ENCODE measurements at regions not wholly inside any gene's neighbourhood (a gene's known extent, or its start where the extent isn't known, plus 50 kb on each side); places are given as distances from the start of the nearest gene placed in this dataset.
"Not testable (repeated sequence)": the region's sequence is repeated elsewhere in the genome, so short reads cannot be mapped to it uniquely, and the experiment has no call there.

DNA sequence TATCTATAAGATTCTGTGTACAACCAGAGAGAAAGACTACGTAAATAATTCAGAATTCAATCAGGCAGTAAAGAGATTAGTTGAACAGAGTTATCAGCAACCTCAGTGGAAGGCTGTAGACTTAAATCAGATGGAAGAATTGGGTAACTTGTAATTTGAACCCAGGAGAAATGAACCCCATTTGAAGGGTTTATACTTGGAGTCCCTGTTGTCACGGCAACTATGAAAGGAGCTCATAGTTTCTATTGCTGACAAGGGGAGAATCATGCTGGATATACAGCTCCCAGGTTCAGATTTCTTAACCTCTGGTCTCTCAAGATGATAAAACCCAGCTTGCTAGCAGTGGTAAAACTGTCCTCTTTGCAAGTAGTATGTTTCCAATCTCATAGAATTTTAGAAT, 54.4 kb upstream of the BMP4 start:
- no peak for ATAC-seq (ENCODE audit: low read depth)
- H3K4me1 Mint-ChIP-seq: no peaks in the 10 kb centered on the region
- POLR2A ChIA-PET: no interaction called here

DNA sequence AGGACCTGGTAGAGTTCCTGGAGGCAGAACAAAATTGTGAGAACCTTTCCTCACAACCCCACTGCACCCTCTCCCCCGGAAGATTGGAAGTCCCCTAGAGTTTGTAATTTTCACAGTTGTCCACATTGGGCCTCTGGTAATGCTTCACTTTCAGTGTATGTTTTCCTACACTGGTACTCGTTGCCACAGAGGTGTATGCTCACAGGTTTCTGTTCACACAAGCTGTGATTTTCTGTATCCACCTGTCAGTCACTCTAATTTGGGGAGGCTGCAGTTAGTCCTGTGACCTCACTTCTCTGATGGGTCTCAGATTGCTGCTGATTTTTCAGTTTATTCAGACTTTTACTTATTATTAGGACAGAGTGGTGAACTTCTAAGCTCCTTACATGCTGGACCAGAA, 66.4 kb upstream of the BMP4 start:
- peaks cover 9% of the 10 kb centered on the region for H3K9me3 Mint-ChIP-seq
- CTCF ChIA-PET: no interaction called here

More for the DNA sequence above, 54.4 kb upstream of the BMP4 start:
- no peak overlapping the region for H3K27ac Mint-ChIP-seq
- no peaks in the 10 kb centered on the region for H3K27me3 Mint-ChIP-seq
- no peak overlapping the region for H3K4me3 Mint-ChIP-seq
- no peak for DNase-seq
- H3K9me3 Mint-ChIP-seq: peaks cover 2% of the 10 kb centered on the region
- no peaks in the 10 kb centered on the region for H3K36me3 Mint-ChIP-seq (ENCODE audit: low read depth)
- TF ChIP-seq, protein P1, sequence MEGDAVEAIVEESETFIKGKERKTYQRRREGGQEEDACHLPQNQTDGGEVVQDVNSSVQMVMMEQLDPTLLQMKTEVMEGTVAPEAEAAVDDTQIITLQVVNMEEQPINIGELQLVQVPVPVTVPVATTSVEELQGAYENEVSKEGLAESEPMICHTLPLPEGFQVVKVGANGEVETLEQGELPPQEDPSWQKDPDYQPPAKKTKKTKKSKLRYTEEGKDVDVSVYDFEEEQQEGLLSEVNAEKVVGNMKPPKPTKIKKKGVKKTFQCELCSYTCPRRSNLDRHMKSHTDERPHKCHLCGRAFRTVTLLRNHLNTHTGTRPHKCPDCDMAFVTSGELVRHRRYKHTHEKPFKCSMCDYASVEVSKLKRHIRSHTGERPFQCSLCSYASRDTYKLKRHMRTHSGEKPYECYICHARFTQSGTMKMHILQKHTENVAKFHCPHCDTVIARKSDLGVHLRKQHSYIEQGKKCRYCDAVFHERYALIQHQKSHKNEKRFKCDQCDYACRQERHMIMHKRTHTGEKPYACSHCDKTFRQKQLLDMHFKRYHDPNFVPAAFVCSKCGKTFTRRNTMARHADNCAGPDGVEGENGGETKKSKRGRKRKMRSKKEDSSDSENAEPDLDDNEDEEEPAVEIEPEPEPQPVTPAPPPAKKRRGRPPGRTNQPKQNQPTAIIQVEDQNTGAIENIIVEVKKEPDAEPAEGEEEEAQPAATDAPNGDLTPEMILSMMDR (IDR thresholded peaks at IDR 0.05): no peak
- CTCF ChIA-PET: no interaction called here
- intact Hi-C loops (cut with micrococcal nuclease): no loop called here

DNA sequence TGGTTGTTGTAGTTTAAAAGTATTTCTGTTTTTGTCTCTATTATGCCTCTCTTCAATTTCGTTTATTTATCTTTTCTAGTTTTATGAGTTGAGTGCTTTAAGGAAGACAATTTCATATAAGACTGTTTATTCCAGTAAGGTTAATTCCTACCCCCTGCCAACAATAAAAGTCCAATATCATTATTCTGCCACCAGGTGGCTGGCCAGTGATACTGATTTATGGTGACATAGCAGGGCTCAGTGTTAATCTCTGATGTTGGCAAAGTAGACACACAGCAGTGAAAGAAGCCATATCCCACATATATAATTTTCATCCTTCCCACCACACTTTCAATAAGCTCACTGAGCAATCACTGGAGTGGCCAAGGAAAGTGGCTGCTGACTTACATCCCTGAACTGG, 69.0 kb upstream of the BMP4 start:
- no peak overlapping the region for H3K27ac Mint-ChIP-seq
- peaks cover 3% of the 10 kb centered on the region for H3K9me3 Mint-ChIP-seq
- ATAC-seq (ENCODE audit: low read depth) (no peak), DNase-seq (no peak)
- H3K4me1 Mint-ChIP-seq: no peaks in the 10 kb centered on the region
- intact Hi-C loops (cut with micrococcal nuclease): no loop called here
- POLR2A ChIA-PET: no interaction called here
- no peak overlapping the region for H3K4me3 Mint-ChIP-seq
- no peaks in the 10 kb centered on the region for H3K36me3 Mint-ChIP-seq (ENCODE audit: low read depth)
- TF ChIP-seq, protein P1 (IDR thresholded peaks at IDR 0.05): no peak
- CTCF ChIA-PET: no interaction called here
- no peaks in the 10 kb centered on the region for H3K27me3 Mint-ChIP-seq

More for the DNA sequence above, 66.4 kb upstream of the BMP4 start:
- no peak for DNase-seq
- Mint-ChIP-seq H3K4me1 (no peaks in the 10 kb centered on the region), H3K27me3 (no peaks in the 10 kb centered on the region), H3K36me3 (ENCODE audit: low read depth) (no peaks in the 10 kb centered on the region), H3K27ac (no peak overlapping the region), H3K4me3 (no peak overlapping the region)
- no peak for ATAC-seq (ENCODE audit: low read depth)
- intact Hi-C loops (cut with micrococcal nuclease): no loop called here
- TF ChIP-seq, protein P1 (IDR thresholded peaks at IDR 0.05): no peak
- POLR2A ChIA-PET: no interaction called here

DNA sequence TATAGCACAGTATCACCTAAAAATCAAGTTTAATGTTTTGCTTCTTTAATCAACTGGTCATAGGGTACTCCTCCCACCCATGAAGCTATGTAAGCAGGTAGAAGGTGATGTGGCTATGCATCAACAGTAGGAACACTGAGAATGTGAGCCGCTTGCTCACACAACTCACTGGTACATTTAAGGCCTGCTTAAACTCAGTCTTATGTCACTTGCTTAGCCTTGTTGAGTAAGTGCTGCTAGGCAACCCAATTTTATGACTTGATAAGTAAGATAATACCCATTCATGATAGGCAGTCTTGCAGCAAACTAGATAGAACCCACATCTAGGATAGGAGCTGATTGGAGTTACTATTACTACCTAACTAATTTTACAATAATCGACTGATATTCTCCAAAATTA, 70.0 kb upstream of the BMP4 start:
- Mint-ChIP-seq H3K4me3 (no peak overlapping the region), H3K27ac (no peak overlapping the region), H3K9me3 (no peaks in the 10 kb centered on the region), H3K36me3 (ENCODE audit: low read depth) (no peaks in the 10 kb centered on the region), H3K4me1 (no peaks in the 10 kb centered on the region), H3K27me3 (no peaks in the 10 kb centered on the region)
- ATAC-seq (ENCODE audit: low read depth): no peak
- ChIA-PET POLR2A (no interaction called here), CTCF (no interaction called here)
- intact Hi-C loops (cut with micrococcal nuclease): no loop called here
- TF ChIP-seq, protein P1 (IDR thresholded peaks at IDR 0.05): no peak
- no peak for DNase-seq

DNA sequence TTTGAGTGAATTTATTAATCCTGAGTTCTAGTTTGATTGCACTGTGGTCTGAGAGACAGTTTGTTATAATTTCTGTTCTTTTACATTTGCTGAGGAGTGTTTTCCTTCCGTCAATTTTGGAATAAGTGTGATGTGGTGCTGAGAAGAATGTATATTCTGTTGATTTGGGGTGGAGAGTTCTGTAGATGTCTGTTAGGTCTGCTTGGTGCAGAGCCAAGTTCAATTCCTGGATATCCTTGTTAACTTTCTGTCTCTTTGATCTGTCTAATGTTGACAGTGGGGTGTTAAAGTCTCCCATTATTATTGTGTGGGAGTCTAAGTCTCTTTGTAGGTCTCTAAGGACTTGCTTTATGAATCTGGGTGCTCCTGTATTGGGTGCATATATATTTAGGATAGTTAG, 74.4 kb upstream of the BMP4 start:
- peaks cover 15% of the 10 kb centered on the region for H3K9me3 Mint-ChIP-seq
- DNase-seq; POLR2A ChIA-PET; H3K36me3 Mint-ChIP-seq (ENCODE audit: low read depth); H3K4me1 Mint-ChIP-seq; CTCF ChIA-PET; intact Hi-C loops (cut with micrococcal nuclease); H3K27me3 Mint-ChIP-seq; H3K4me3 Mint-ChIP-seq; ATAC-seq (ENCODE audit: low read depth); H3K27ac Mint-ChIP-seq: not testable (repeated sequence)

DNA sequence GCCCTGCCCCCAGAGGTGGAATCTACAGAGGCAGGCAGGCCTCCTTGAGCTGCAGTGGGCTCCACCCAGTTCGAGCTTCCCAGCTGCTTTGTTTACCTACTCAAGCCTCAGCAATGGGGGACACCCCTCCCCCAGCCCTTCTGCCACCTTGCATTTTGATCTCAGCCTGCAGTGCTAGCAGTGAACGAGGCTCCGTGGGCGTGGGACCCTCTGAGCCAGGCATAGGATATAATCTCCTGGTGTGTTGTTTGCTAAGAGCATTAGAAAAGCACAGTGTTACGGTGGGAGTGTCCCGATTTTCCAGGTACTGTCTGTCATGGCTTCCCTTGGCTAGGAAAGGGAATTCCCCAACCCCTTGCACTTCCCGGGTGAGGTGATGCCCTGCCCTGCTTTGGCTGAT, 76.7 kb upstream of the BMP4 start:
- H3K9me3 Mint-ChIP-seq: peaks cover 15% of the 10 kb centered on the region
- intact Hi-C loops (cut with micrococcal nuclease); DNase-seq; H3K4me1 Mint-ChIP-seq; POLR2A ChIA-PET; H3K27me3 Mint-ChIP-seq; H3K27ac Mint-ChIP-seq; ATAC-seq (ENCODE audit: low read depth); H3K4me3 Mint-ChIP-seq; CTCF ChIA-PET; H3K36me3 Mint-ChIP-seq (ENCODE audit: low read depth): not testable (repeated sequence)
